PC-3 (cell line): ENCODE measurements at regions not wholly inside any gene's neighbourhood (a gene's known extent, or its start where the extent isn't known, plus 50 kb on each side); places are given as distances from the start of the nearest gene placed in this dataset.

Experiments used
- EZH2 ChIP-seq: fragments of 300-600 bp; sonication (generic); IDR thresholded peaks from one replicate; pipeline ENCODE4 v1.6.1; 2017; ENCODE audit warnings: antibody characterized with exemption, mild to moderate bottlenecking, low read length; ENCODE audit not compliant: unreplicated experiment
- EZH2phosphoT487 ChIP-seq: fragments of 300-600 bp; sonication (generic); IDR thresholded peaks from 2 replicates; pipeline ENCODE4 v1.6.1; 2018; ENCODE audit warnings: mild to moderate bottlenecking, antibody characterized with exemption, low read length, borderline replicate concordance
- TF ChIP-seq, protein P1 (sequence below): fragments of 300-600 bp; sonication (generic); conservative IDR thresholded peaks from 2 replicates; pipeline ENCODE4 v1.5.1; 2017; ENCODE audit warnings: antibody characterized with exemption, low read depth, mild to moderate bottlenecking, low read length

DNA sequence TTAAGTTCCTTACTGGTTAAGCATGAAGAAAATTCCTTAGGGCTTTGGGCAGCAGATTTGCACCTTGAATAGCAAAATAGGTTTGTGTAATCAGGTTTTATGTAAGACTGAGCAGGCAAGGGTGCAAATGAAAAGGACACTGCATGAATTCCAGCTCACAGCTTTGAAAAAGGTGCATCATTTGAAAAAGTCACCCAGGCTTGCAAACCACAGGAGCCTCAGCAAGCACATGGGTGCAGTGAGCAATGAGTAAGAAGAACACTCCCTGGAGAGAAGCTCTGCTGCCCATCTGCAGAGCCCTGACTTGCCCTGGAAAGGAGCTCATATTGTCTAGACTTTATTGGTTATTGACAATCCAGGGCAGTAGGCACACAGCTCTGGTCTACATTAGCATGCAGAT, 165.6 kb upstream of the KCNJ16 start:
- TF ChIP-seq EZH2 (no peak), EZH2phosphoT487 (no peak)
- TF ChIP-seq, protein P1, sequence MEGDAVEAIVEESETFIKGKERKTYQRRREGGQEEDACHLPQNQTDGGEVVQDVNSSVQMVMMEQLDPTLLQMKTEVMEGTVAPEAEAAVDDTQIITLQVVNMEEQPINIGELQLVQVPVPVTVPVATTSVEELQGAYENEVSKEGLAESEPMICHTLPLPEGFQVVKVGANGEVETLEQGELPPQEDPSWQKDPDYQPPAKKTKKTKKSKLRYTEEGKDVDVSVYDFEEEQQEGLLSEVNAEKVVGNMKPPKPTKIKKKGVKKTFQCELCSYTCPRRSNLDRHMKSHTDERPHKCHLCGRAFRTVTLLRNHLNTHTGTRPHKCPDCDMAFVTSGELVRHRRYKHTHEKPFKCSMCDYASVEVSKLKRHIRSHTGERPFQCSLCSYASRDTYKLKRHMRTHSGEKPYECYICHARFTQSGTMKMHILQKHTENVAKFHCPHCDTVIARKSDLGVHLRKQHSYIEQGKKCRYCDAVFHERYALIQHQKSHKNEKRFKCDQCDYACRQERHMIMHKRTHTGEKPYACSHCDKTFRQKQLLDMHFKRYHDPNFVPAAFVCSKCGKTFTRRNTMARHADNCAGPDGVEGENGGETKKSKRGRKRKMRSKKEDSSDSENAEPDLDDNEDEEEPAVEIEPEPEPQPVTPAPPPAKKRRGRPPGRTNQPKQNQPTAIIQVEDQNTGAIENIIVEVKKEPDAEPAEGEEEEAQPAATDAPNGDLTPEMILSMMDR = no peak
